ENCODE measurements at regions not wholly inside any gene's neighbourhood (a gene's known extent, or its start where the extent isn't known, plus 50 kb on each side); places are given as distances from the start of the nearest gene placed in this dataset.

DNA sequence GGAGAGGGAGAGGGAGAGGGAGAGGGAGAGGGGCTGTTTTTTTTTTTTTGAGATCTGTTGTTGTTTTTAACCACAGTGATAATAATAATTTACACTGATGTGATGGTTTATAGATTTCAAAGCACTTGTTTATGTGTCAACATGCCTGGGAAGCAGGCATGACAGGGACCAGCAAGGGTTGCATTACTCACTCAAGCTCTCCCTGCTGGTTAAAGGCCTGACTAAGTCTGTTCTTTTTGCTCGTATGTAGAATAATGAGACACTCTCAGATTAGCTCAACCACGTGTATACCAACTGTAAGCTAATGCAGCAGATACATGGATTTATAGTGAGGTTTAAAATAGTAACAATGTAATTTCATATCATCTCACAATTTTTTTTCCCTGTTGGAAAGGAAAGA is 134.6 kb upstream of the BOD1L1 start:
- CTCF ChIA-PET (ENCODE audit: partially characterized antibody) = no interaction called here
- POLR2A ChIA-PET (ENCODE audit: partially characterized antibody) = no interaction called here
- H4K91ac ChIP-seq (replicated peaks; ENCODE audit: insufficient read length, low read length) = no peak overlapping the region
- TF ChIP-seq HDAC2 (IDR thresholded peaks at IDR 0.05; ENCODE audit: borderline replicate concordance in 1 of 2, low read depth in 2 of 2, low read length in 2 of 2) = no peak
- TF ChIP-seq SAP30 (IDR thresholded peaks at IDR 0.05; ENCODE audit: insufficient read depth, insufficient replicate concordance, low read length) = no peak
- no peak for TF ChIP-seq RXRA (IDR thresholded peaks at IDR 0.05; ENCODE audit: insufficient read depth, low read depth, low read length)
- TF ChIP-seq, protein P1, sequence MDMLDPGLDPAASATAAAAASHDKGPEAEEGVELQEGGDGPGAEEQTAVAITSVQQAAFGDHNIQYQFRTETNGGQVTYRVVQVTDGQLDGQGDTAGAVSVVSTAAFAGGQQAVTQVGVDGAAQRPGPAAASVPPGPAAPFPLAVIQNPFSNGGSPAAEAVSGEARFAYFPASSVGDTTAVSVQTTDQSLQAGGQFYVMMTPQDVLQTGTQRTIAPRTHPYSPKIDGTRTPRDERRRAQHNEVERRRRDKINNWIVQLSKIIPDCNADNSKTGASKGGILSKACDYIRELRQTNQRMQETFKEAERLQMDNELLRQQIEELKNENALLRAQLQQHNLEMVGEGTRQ (IDR thresholded peaks at IDR 0.05; ENCODE audit: low read length) = no peak
- no peak for TF ChIP-seq EZH2 (IDR thresholded peaks at IDR 0.05; ENCODE audit: low read depth, low read length, severe bottlenecking)
- no peak for TF ChIP-seq SP4 (IDR thresholded peaks at IDR 0.05; ENCODE audit: low read length)
- no peak for TF ChIP-seq ZNF274 (IDR thresholded peaks at IDR 0.05; ENCODE audit: borderline replicate concordance, extremely low read depth, low read length)
- TF ChIP-seq SP2 (IDR thresholded peaks at IDR 0.05; ENCODE audit: low read length) = no peak
- no peak for TF ChIP-seq PHF8 (conservative IDR thresholded peaks at IDR 0.05; ENCODE audit: low read depth, low read length)
- TF ChIP-seq ASH2L (IDR thresholded peaks at IDR 0.05; ENCODE audit: low read length) = no peak
- TF ChIP-seq KDM1A (IDR thresholded peaks at IDR 0.05; ENCODE audit: borderline replicate concordance, low read length) = no peak
- TF ChIP-seq GABPA (IDR thresholded peaks at IDR 0.05; ENCODE audit: borderline replicate concordance, insufficient read depth, low read length) = no peak
- no peak for TF ChIP-seq SP1 (IDR thresholded peaks at IDR 0.05; ENCODE audit: low read depth, low read length)
- no peak for TF ChIP-seq CTBP2 (IDR thresholded peaks at IDR 0.05; ENCODE audit: borderline replicate concordance, insufficient read depth, insufficient read length, low read length)

More for the DNA sequence above, 134.6 kb upstream of the BOD1L1 start:
- H3K4me1 ChIP-seq (replicated peaks in 1 of 4; ENCODE audit: control insufficient read depth in 3 of 4, insufficient read depth in 4 of 4, low read length in 3 of 4) = no peaks in the 10 kb centered on the region
- H3K27ac ChIP-seq (ENCODE audit: low read depth, low read length) = no peak overlapping the region
- H2BK15ac ChIP-seq (ENCODE audit: low read length) = no peak overlapping the region
- no peaks in the 10 kb centered on the region for H3K27me3 ChIP-seq (replicated peaks in 1 of 4; ENCODE audit: control insufficient read depth in 3 of 4, extremely low read depth in 1 of 4, insufficient read depth in 3 of 4, low read length in 3 of 4)
- no peak overlapping the region for H4K8ac ChIP-seq (ENCODE audit: extremely low read depth, insufficient read depth, low read length)
- peaks cover 8 to 21% of the 10 kb centered on the region in 2 experiments for H3K9me3 ChIP-seq (ENCODE audit: insufficient read depth in 2 of 2, low read depth in 1 of 2, low read length in 1 of 2)
- no peaks in the 10 kb centered on the region for H3K79me1 ChIP-seq (ENCODE audit: low read depth, low read length)
- H3K4me2 ChIP-seq (ENCODE audit: insufficient read depth in 1 of 2, low read depth in 2 of 2, low read length in 2 of 2) = no peak overlapping the region
- H2BK12ac ChIP-seq (ENCODE audit: low read depth, low read length) = no peak overlapping the region
- no peaks in the 10 kb centered on the region for H3K79me2 ChIP-seq (ENCODE audit: control insufficient read depth in 1 of 2, insufficient read depth in 2 of 2, low read length in 2 of 2)
- no peak overlapping the region for H4K5ac ChIP-seq (ENCODE audit: insufficient read length, low read depth, low read length)
- H3K23ac ChIP-seq (ENCODE audit: insufficient read length) = no peak overlapping the region
- DNase-seq (ENCODE audit: low read depth in 1 of 2, low spot score in 2 of 2) (no peak), FAIRE-seq (no peak)
- no peak overlapping the region for H3K4ac ChIP-seq (replicated peaks; ENCODE audit: insufficient read length, low read depth, low read length)
- no peak overlapping the region for H2AK5ac ChIP-seq (ENCODE audit: low read depth, low read length)
- no peak overlapping the region for H3K14ac ChIP-seq (ENCODE audit: insufficient read length)
- no peaks in the 10 kb centered on the region for H3K36me3 ChIP-seq (ENCODE audit: control insufficient read depth in 2 of 4, insufficient read depth in 4 of 4, low read length in 3 of 4)
- no peak overlapping the region for H3K56ac ChIP-seq (replicated peaks; ENCODE audit: insufficient read length, low read depth, low read length)
- no peak overlapping the region for H2BK5ac ChIP-seq (ENCODE audit: low read depth, low read length)
- no peak overlapping the region for H2AFZ ChIP-seq (ENCODE audit: low read length)
- H2BK120ac ChIP-seq (replicated peaks; ENCODE audit: low read depth, low read length) = no peak overlapping the region
- no peak overlapping the region for H3K4me3 ChIP-seq (ENCODE audit: extremely low read depth in 1 of 4, insufficient read depth in 2 of 4, low read depth in 3 of 4, low read length in 4 of 4)
- no peaks in the 10 kb centered on the region for H3K23me2 ChIP-seq (ENCODE audit: low read depth, low read length)
- no peak overlapping the region for H2BK20ac ChIP-seq (ENCODE audit: low read length)
- no peak overlapping the region for H3K18ac ChIP-seq (ENCODE audit: extremely low read depth, low read length)
- WGBS, 2 experiments (ENCODE audit: extremely low coverage in 1 of 2, insufficient coverage in 1 of 2, insufficient read length in 1 of 2, insufficient replicate concordance in 2 of 2, low coverage in 1 of 2, low lambda C conversion rate in 2 of 2, missing lambda C conversion rate in 1 of 2) = 89% methylated on average over 2 of the region's 2 CpGs; no CpG with 5 or more reads in 1 of the 2 experiments
- no peaks in the 10 kb centered on the region for H4K20me1 ChIP-seq (replicated peaks in 1 of 2; ENCODE audit: control insufficient read depth in 1 of 2, insufficient read depth in 2 of 2, low read length in 2 of 2)
- H3K9ac ChIP-seq (replicated peaks in 1 of 4; ENCODE audit: extremely low read depth in 1 of 4, low read depth in 3 of 4, low read length in 3 of 4) = no peak overlapping the region

Data from H1 (cell line).